ENCODE measurements at regions not wholly inside any gene's neighbourhood (a gene's known extent, or its start where the extent isn't known, plus 50 kb on each side); places are given as distances from the start of the nearest gene placed in this dataset.
"Not testable (repeated sequence)": the region's sequence is repeated elsewhere in the genome, so short reads cannot be mapped to it uniquely, and the experiment has no call there.

DNA sequence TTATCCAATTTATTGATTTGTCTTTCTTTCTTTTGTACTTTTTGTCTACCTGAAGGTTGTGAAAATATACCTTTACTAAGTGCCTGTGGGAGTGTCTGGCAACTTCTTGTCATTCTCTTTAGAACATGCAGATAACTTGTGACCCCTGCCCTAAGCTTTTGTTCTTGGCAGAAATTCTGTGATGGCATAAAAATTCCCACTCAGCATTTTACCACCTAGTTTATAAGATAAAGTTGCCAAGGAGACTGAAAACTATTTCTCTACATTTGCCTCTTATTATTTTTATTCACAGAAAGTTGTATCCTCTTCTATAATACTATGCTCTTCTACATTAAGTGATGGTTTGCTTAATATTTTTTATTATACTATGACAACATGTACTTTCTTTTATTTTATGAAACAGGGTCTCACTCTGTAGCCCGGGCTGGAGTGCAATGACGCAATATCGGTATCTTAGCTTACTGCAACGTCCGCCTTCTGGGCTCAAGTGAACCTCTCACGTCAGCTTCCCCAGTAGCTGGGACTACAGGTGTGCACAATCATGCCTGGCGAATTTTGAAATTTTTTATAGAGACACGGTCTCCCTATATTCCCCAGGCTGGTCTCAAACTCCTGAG, 683.5 kb downstream of the ANKRD7 start:
- Mint-ChIP-seq H3K4me3 (ENCODE audit: low read depth) (no peak overlapping the region), H3K36me3 (ENCODE audit: insufficient read depth) (no peaks in the 10 kb centered on the region), H3K27me3 (no peaks in the 10 kb centered on the region), H3K4me1 (ENCODE audit: low read depth) (no peaks in the 10 kb centered on the region), H3K27ac (no peak overlapping the region), H3K9me3 (ENCODE audit: low read depth) (peaks cover 5% of the 10 kb centered on the region)
- TF ChIP-seq, protein P1, sequence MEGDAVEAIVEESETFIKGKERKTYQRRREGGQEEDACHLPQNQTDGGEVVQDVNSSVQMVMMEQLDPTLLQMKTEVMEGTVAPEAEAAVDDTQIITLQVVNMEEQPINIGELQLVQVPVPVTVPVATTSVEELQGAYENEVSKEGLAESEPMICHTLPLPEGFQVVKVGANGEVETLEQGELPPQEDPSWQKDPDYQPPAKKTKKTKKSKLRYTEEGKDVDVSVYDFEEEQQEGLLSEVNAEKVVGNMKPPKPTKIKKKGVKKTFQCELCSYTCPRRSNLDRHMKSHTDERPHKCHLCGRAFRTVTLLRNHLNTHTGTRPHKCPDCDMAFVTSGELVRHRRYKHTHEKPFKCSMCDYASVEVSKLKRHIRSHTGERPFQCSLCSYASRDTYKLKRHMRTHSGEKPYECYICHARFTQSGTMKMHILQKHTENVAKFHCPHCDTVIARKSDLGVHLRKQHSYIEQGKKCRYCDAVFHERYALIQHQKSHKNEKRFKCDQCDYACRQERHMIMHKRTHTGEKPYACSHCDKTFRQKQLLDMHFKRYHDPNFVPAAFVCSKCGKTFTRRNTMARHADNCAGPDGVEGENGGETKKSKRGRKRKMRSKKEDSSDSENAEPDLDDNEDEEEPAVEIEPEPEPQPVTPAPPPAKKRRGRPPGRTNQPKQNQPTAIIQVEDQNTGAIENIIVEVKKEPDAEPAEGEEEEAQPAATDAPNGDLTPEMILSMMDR (IDR thresholded peaks at IDR 0.05; ENCODE audit: unreplicated experiment) = no peak
- DNase-seq (ENCODE audit: low spot score, unreplicated experiment) = no peak

DNA sequence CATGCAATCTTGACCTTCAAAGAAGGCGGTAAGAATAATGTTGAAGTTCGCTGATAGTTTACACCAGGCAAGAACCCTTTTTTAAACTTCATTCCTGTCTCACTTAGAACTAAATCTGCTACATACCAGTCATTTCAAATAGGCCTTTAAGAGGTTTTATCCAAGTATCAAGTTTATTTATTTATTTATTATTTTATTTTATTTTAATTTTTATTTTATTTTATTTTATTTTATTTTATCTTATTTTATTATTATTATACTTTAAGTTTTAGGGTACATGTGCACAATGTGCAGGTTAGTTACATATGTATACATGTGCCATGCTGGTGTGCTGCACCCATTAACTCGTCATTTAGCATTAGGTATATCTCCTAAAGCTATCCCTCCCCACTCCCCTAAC, 691.6 kb downstream of the ANKRD7 start:
- not testable (repeated sequence) for H3K27me3 Mint-ChIP-seq; DNase-seq (ENCODE audit: low spot score, unreplicated experiment); H3K36me3 Mint-ChIP-seq (ENCODE audit: insufficient read depth); H3K4me1 Mint-ChIP-seq (ENCODE audit: low read depth); H3K27ac Mint-ChIP-seq; H3K4me3 Mint-ChIP-seq (ENCODE audit: low read depth)
- H3K9me3 Mint-ChIP-seq (ENCODE audit: low read depth) = peaks cover 15% of the 10 kb centered on the region

DNA sequence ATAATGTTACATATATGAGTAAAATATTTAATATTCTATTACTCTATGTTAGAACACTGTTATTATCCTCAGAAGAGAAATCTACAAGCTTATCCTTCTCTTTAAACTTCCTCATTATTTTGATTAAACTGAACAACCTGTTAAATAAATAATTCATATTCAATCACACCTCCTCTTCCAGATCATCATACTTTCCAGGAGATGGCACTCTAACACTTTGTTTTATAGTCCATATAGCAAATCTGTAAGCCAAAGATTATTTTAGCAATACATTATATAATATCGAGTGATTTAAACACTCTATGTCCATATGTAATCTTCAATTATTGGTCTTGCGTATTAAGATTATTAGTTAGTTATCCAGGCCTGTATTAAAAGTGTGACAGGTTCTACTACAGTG, 694.1 kb downstream of the ANKRD7 start:
- no peak overlapping the region for H3K27ac Mint-ChIP-seq
- H3K36me3 Mint-ChIP-seq (ENCODE audit: insufficient read depth) = no peaks in the 10 kb centered on the region
- H3K4me1 Mint-ChIP-seq (ENCODE audit: low read depth) = no peaks in the 10 kb centered on the region
- TF ChIP-seq, protein P1 (IDR thresholded peaks at IDR 0.05; ENCODE audit: unreplicated experiment) = peak; percentile 62
- DNase-seq (ENCODE audit: low spot score, unreplicated experiment) = no peak
- H3K9me3 Mint-ChIP-seq (ENCODE audit: low read depth) = peaks cover 9% of the 10 kb centered on the region
- H3K4me3 Mint-ChIP-seq (ENCODE audit: low read depth) = no peak overlapping the region
- H3K27me3 Mint-ChIP-seq = no peaks in the 10 kb centered on the region

DNA sequence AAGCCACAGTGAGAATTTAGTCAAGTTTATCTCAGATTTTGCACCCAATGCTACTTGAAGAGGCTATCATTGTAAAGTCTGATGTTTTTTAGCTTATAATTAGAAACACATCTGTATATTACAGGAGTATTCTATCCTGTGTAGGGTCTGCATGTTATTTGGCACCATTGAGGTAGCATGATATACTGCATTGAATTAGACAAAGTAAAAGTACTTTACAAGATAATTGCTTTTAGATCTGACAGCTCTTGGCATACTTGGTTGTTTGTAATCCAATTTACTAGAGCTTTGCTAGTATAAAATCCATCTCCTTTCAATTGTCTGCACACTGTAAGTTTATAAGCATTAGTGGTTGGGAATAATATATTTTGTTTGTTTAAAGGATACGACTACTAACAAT, 714.3 kb downstream of the ANKRD7 start:
- Mint-ChIP-seq H3K9me3 (ENCODE audit: low read depth) (no peaks in the 10 kb centered on the region), H3K36me3 (ENCODE audit: insufficient read depth) (no peaks in the 10 kb centered on the region), H3K27ac (no peak overlapping the region), H3K4me1 (ENCODE audit: low read depth) (no peaks in the 10 kb centered on the region), H3K27me3 (no peaks in the 10 kb centered on the region), H3K4me3 (ENCODE audit: low read depth) (no peak overlapping the region)
- TF ChIP-seq, protein P1 (IDR thresholded peaks at IDR 0.05; ENCODE audit: unreplicated experiment) = no peak
- no peak for DNase-seq (ENCODE audit: low spot score, unreplicated experiment)

DNA sequence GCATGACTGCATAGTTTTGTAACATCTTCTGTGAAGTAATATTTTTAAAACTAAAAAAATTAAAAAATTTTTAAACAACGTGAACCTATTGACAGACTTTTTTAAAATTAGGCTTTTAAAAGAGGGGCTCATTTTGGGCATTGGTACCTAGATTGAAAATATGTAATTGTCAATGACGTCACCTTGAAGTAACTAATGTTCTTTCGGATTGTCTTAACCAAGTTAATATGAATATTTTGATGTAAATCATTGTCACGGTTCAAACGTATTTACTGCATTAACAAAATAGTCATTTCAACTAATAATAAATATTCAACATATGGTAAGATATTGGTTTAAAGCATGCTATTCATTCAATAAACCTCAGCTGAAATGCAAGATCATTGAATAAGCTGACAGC, 719.8 kb downstream of the ANKRD7 start:
- Mint-ChIP-seq H3K36me3 (ENCODE audit: insufficient read depth) (no peaks in the 10 kb centered on the region), H3K4me1 (ENCODE audit: low read depth) (no peaks in the 10 kb centered on the region), H3K27ac (no peak overlapping the region), H3K9me3 (ENCODE audit: low read depth) (peaks cover 10% of the 10 kb centered on the region), H3K4me3 (ENCODE audit: low read depth) (no peak overlapping the region), H3K27me3 (no peaks in the 10 kb centered on the region)
- TF ChIP-seq, protein P1 (IDR thresholded peaks at IDR 0.05; ENCODE audit: unreplicated experiment) = no peak
- no peak for DNase-seq (ENCODE audit: low spot score, unreplicated experiment)

DNA sequence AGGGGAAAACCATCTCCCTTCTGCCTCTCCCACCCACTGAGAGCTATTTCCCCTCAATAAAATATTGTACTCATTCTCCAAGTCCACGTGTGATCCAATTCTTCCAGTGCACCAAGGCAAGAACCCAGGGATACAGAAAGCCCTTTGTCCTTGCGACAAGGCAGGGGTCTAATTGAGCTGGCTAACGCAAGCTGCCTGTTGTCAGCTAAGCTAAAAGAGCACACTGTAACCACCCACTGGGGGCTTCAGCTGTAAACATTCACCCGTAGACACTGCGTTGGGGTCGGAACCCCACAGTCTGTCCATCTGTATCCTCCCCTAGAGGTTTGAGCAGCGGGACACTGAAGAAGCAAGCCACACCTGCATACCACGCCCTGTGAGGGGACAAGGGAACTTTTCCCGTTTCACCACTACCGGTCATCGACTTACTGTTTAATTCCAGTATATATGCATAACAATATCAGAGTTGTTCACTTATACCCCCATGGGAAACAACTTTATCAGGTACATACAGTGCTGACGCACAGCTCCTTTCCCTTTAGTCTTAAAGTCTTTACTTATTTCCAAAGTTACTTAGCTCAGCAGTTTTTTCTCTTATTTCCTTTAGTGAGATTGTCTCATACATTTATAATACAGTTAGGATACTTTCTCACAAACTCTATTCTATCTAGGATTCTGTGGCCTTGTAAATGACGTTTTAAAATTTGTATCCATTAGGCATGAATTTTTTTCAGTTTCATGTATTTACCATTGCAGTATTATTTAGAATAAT, 721.6 kb downstream of the ANKRD7 start:
- Mint-ChIP-seq H3K36me3 (ENCODE audit: insufficient read depth) (no peaks in the 10 kb centered on the region), H3K4me3 (ENCODE audit: low read depth) (no peak overlapping the region), H3K4me1 (ENCODE audit: low read depth) (no peaks in the 10 kb centered on the region), H3K27ac (no peak overlapping the region), H3K9me3 (ENCODE audit: low read depth) (peaks cover 10% of the 10 kb centered on the region), H3K27me3 (no peaks in the 10 kb centered on the region)
- DNase-seq (ENCODE audit: low spot score, unreplicated experiment) = no peak
- TF ChIP-seq, protein P1 (IDR thresholded peaks at IDR 0.05; ENCODE audit: unreplicated experiment) = no peak
